ENCODE measurements at regions not wholly inside any gene's neighbourhood (a gene's known extent, or its start where the extent isn't known, plus 50 kb on each side); places are given as distances from the start of the nearest gene placed in this dataset.

DNA sequence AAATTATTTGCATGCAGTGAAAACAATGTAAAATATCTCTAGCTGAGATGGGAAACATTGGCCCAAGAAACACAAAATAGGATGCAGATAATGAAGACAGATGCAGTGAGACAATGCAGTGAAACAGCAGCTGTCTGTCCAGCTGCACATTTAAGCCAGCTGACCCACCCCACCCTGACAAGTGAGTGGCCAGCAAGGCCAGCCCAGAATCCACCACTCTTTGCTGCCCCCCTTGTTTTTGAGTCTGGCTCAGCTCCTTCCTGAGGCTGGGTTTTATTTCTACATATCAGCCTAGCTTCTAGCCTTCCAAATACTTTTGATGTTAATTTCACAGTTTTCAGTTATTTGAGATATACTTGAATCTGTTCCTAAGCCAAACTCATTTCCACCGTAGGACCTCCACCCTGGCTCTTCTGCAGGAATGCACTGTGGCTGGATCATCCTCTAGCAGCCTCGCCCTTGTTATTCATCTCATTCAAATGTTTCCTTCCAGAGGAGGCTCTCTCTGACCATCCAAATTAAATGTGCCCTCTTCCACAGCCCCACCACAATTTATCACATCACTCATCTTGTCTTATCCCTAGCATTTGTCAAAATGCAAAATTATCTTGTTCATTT, 154.1 kb upstream of the POU2AF2 start:
- Mint-ChIP-seq H3K9me3 (ENCODE audit: unreplicated experiment) (no peaks in the 10 kb centered on the region), H3K36me3 (ENCODE audit: insufficient read depth, unreplicated experiment) (no peaks in the 10 kb centered on the region), H3K4me3 (ENCODE audit: unreplicated experiment) (no peak overlapping the region), H3K27me3 (ENCODE audit: insufficient read depth, unreplicated experiment) (peaks cover 75% of the 10 kb centered on the region), H3K4me1 (ENCODE audit: insufficient read depth, unreplicated experiment) (no peaks in the 10 kb centered on the region), H3K27ac (ENCODE audit: low read depth, unreplicated experiment) (no peak overlapping the region)
- DNase-seq (ENCODE audit: unreplicated experiment): no peak
- no TSS peak for BruUV-seq (replicated peaks)
- intact Hi-C loops (cut with micrococcal nuclease): no loop called here
- TF ChIP-seq, protein P1, sequence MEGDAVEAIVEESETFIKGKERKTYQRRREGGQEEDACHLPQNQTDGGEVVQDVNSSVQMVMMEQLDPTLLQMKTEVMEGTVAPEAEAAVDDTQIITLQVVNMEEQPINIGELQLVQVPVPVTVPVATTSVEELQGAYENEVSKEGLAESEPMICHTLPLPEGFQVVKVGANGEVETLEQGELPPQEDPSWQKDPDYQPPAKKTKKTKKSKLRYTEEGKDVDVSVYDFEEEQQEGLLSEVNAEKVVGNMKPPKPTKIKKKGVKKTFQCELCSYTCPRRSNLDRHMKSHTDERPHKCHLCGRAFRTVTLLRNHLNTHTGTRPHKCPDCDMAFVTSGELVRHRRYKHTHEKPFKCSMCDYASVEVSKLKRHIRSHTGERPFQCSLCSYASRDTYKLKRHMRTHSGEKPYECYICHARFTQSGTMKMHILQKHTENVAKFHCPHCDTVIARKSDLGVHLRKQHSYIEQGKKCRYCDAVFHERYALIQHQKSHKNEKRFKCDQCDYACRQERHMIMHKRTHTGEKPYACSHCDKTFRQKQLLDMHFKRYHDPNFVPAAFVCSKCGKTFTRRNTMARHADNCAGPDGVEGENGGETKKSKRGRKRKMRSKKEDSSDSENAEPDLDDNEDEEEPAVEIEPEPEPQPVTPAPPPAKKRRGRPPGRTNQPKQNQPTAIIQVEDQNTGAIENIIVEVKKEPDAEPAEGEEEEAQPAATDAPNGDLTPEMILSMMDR (IDR thresholded peaks at IDR 0.05; ENCODE audit: unreplicated experiment): no peak
- ChIA-PET POLR2A (no interaction called here), CTCF (no interaction called here)

GRCh38 chr11:111089759-111090158, 155.8 kb upstream of the POU2AF2 start:
- no peak for DNase-seq (ENCODE audit: unreplicated experiment)
- intact Hi-C loops (cut with micrococcal nuclease): no loop called here
- ChIA-PET POLR2A (no interaction called here), CTCF (interaction anchor here (1.5 kb wide), 1 partner anchor 10 kb away, joined by 4 read pairs; no protein-coding TSS in a partner anchor)
- Mint-ChIP-seq H3K27me3 (ENCODE audit: insufficient read depth, unreplicated experiment) (peaks cover 75% of the 10 kb centered on the region), H3K36me3 (ENCODE audit: insufficient read depth, unreplicated experiment) (no peaks in the 10 kb centered on the region), H3K4me1 (ENCODE audit: insufficient read depth, unreplicated experiment) (no peaks in the 10 kb centered on the region), H3K9me3 (ENCODE audit: unreplicated experiment) (no peaks in the 10 kb centered on the region), H3K27ac (ENCODE audit: low read depth, unreplicated experiment) (no peak overlapping the region), H3K4me3 (ENCODE audit: unreplicated experiment) (no peak overlapping the region)
- no TSS peak for BruUV-seq (replicated peaks)
- TF ChIP-seq, protein P1 (IDR thresholded peaks at IDR 0.05; ENCODE audit: unreplicated experiment): no peak

DNA sequence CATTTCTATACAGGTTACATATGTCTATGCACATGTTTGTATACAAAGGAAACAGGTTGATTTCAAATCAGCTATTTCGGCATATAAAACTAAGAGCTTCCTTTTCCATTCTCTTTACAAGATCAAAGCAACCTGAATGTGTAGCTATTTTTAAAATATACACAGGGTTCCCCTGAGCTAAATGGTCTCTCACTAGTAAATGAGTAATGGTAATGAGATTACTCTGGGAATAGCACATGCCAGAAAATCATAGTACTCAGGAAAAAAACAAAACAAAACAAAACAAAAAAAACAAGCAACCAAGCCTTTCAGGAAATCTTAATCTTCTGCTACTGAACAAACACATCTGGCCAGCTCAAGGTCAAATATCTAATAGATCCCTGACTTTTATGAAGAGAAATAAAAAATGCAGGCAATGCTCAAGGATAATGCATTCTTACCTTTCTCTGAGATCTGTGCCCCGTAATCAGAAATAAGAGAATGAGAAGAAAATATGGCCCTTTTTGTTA, 156.6 kb upstream of the POU2AF2 start:
- BruUV-seq (replicated peaks): no TSS peak
- Mint-ChIP-seq H3K9me3 (ENCODE audit: unreplicated experiment) (no peaks in the 10 kb centered on the region), H3K27ac (ENCODE audit: low read depth, unreplicated experiment) (no peak overlapping the region), H3K27me3 (ENCODE audit: insufficient read depth, unreplicated experiment) (peaks cover 75% of the 10 kb centered on the region), H3K4me1 (ENCODE audit: insufficient read depth, unreplicated experiment) (no peaks in the 10 kb centered on the region), H3K4me3 (ENCODE audit: unreplicated experiment) (no peak overlapping the region), H3K36me3 (ENCODE audit: insufficient read depth, unreplicated experiment) (no peaks in the 10 kb centered on the region)
- intact Hi-C loops (cut with micrococcal nuclease): no loop called here
- TF ChIP-seq, protein P1 (IDR thresholded peaks at IDR 0.05; ENCODE audit: unreplicated experiment): no peak
- POLR2A ChIA-PET: interaction anchor here (0.6 to 0.7 kb wide), 3 partner anchors 15 to 489 kb away, joined by 3 read pairs; no protein-coding TSS in a partner anchor
- no peak for DNase-seq (ENCODE audit: unreplicated experiment)
- CTCF ChIA-PET: interaction anchor here (0.7 to 1.2 kb wide), 3 partner anchors 17 to 188 kb away, joined by 3 to 4 read pairs (median 3); no protein-coding TSS in a partner anchor

DNA sequence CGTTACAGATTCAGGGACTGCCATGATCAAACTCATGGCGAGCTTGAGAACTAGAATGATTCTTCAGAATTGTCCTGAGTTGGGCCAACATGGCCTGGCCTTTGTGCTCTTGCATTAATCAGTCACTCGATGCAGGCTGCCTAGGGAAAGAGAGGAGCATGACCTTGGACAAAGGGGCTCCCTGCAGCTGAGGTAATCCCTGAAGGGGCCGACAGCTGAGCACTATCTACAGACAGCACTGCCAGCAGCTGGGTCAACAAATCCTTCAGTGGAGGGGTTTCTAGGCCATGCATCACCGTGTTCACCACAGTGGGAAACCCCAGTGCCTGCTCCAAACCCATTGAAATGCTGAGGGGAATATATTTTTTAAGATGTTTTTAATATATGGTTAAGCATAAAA, 159.5 kb upstream of the POU2AF2 start:
- H3K27ac Mint-ChIP-seq (ENCODE audit: low read depth, unreplicated experiment): no peak overlapping the region
- H3K4me1 Mint-ChIP-seq (ENCODE audit: insufficient read depth, unreplicated experiment): no peaks in the 10 kb centered on the region
- H3K36me3 Mint-ChIP-seq (ENCODE audit: insufficient read depth, unreplicated experiment): no peaks in the 10 kb centered on the region
- no peak overlapping the region for H3K4me3 Mint-ChIP-seq (ENCODE audit: unreplicated experiment)
- ChIA-PET CTCF (no interaction called here), POLR2A (interaction anchor here (0.6 to 0.9 kb wide), 2 partner anchors 13 to 129 kb away, joined by 3 read pairs; no protein-coding TSS in a partner anchor)
- BruUV-seq (replicated peaks): no TSS peak
- TF ChIP-seq, protein P1 (IDR thresholded peaks at IDR 0.05; ENCODE audit: unreplicated experiment): no peak
- H3K9me3 Mint-ChIP-seq (ENCODE audit: unreplicated experiment): no peaks in the 10 kb centered on the region
- H3K27me3 Mint-ChIP-seq (ENCODE audit: insufficient read depth, unreplicated experiment): peaks cover 50% of the 10 kb centered on the region
- DNase-seq (ENCODE audit: unreplicated experiment): no peak
- intact Hi-C loops (cut with micrococcal nuclease): no loop called here
